ENCODE measurements at regions not wholly inside any gene's neighbourhood (a gene's known extent, or its start where the extent isn't known, plus 50 kb on each side); places are given as distances from the start of the nearest gene placed in this dataset.

DNA sequence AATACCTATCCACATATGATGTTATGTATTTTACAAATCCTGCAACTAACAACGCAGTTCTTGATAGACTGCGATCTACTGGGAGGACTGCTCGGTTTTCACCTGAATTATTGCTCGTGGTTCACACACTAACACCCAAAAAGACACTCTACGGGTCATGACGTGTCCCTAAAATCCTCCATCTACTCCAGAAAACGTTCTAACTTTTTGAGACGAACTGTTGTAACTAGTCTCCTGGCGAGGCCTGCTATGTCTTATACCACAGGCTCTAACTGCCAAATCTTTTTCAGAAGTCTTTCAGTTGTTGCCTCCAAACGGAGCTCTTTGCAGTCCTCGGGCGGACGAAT is 108.2 kb downstream of the KCNRG start:
- intact Hi-C loops (cut with micrococcal nuclease): loop anchor here (2.0 to 5.0 kb wide), 3 partner anchors 17 to 769 kb away; no protein-coding TSS in a partner anchor
- CTCF ChIA-PET: interaction anchor here (0.6 to 11.5 kb wide), 10 partner anchors 13 to 791 kb away, joined by 3 to 195 read pairs (median 12); partner anchors contain the start of gene TRIM13
- WGBS (ENCODE audit: insufficient coverage): 4% methylated on average over 13 of the region's 13 CpGs
- peaks cover 0 to 13% (median 0%) of the 10 kb centered on the region in 3 donors for H3K9me3 ChIP-seq (ENCODE audit: control extremely low read depth in 1 of 3, control insufficient read depth in 2 of 3, insufficient read depth in 1 of 3, low read length in 2 of 3)
- peak overlapping the region; percentile 45 for H2AFZ ChIP-seq (ENCODE audit: insufficient read depth, low read depth, low read length, poor library complexity, severe bottlenecking)
- H3K4me1 ChIP-seq (ENCODE audit: control insufficient read depth in 2 of 2, insufficient read depth in 2 of 2, low read length in 2 of 2): peaks cover 45 to 49% of the 10 kb centered on the region in 2 donors
- peak overlapping the region; percentile 73 to 98 for H3K27ac ChIP-seq (ENCODE audit: low read length in 2 of 2)
- H3K27ac Mint-ChIP-seq: peak overlapping the region; percentile 96
- H3K27me3 ChIP-seq (replicated peaks in 1 of 4; ENCODE audit: control extremely low read depth in 1 of 4, control insufficient read depth in 3 of 4, insufficient read depth in 4 of 4, low read length in 3 of 4): peaks cover 0 to 12% (median 6%) of the 10 kb centered on the region in 4 experiments
- H3K4me3 Mint-ChIP-seq: peak overlapping the region; percentile 91
- ATAC-seq (ENCODE audit: low read depth): peak; percentile 0
- H4K20me1 ChIP-seq (ENCODE audit: control insufficient read depth, insufficient read depth, low read length, poor library complexity, severe bottlenecking): peaks cover 16% of the 10 kb centered on the region
- TF ChIP-seq, protein P1, sequence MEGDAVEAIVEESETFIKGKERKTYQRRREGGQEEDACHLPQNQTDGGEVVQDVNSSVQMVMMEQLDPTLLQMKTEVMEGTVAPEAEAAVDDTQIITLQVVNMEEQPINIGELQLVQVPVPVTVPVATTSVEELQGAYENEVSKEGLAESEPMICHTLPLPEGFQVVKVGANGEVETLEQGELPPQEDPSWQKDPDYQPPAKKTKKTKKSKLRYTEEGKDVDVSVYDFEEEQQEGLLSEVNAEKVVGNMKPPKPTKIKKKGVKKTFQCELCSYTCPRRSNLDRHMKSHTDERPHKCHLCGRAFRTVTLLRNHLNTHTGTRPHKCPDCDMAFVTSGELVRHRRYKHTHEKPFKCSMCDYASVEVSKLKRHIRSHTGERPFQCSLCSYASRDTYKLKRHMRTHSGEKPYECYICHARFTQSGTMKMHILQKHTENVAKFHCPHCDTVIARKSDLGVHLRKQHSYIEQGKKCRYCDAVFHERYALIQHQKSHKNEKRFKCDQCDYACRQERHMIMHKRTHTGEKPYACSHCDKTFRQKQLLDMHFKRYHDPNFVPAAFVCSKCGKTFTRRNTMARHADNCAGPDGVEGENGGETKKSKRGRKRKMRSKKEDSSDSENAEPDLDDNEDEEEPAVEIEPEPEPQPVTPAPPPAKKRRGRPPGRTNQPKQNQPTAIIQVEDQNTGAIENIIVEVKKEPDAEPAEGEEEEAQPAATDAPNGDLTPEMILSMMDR (IDR thresholded peaks at IDR 0.05): no peak
- TF ChIP-seq EZH2 (IDR thresholded peaks at IDR 0.05; ENCODE audit: borderline replicate concordance, insufficient read depth, low read depth, low read length, poor library complexity, severe bottlenecking): no peak
- peak overlapping the region; percentile 85 for H3K4me2 ChIP-seq (replicated peaks; ENCODE audit: low read depth, low read length, poor library complexity, severe bottlenecking)
- H3K79me2 ChIP-seq (ENCODE audit: control insufficient read depth, insufficient read depth, low read length): peaks cover 72% of the 10 kb centered on the region
- peaks cover 61% of the 10 kb centered on the region for H3K4me1 Mint-ChIP-seq
- H3K9me3 Mint-ChIP-seq (ENCODE audit: insufficient read depth): no peaks in the 10 kb centered on the region
- POLR2A ChIA-PET: interaction anchor here (1.0 to 7.5 kb wide), 9 partner anchors 8 to 788 kb away, joined by 3 to 142 read pairs (median 8); partner anchors contain the start of genes RNASEH2B and TRIM13
- DNase-seq: no peak
- H3K9ac ChIP-seq (ENCODE audit: low read length): peak overlapping the region; percentile 81
- peaks cover 6% of the 10 kb centered on the region for H3K27me3 Mint-ChIP-seq
- peaks cover 4 to 8% of the 10 kb centered on the region in 2 experiments for H3K36me3 ChIP-seq (replicated peaks in 1 of 2; ENCODE audit: control extremely low read depth in 1 of 2, control insufficient read depth in 1 of 2, extremely low read depth in 1 of 2, insufficient read depth in 2 of 2, low read length in 1 of 2)
- peak overlapping the region; percentile 77 to 98 (median 98) for H3K4me3 ChIP-seq (ENCODE audit: control extremely low read depth in 1 of 5, extremely low read depth in 1 of 5, insufficient read depth in 1 of 5, low read depth in 2 of 5, low read length in 4 of 5)

DNA sequence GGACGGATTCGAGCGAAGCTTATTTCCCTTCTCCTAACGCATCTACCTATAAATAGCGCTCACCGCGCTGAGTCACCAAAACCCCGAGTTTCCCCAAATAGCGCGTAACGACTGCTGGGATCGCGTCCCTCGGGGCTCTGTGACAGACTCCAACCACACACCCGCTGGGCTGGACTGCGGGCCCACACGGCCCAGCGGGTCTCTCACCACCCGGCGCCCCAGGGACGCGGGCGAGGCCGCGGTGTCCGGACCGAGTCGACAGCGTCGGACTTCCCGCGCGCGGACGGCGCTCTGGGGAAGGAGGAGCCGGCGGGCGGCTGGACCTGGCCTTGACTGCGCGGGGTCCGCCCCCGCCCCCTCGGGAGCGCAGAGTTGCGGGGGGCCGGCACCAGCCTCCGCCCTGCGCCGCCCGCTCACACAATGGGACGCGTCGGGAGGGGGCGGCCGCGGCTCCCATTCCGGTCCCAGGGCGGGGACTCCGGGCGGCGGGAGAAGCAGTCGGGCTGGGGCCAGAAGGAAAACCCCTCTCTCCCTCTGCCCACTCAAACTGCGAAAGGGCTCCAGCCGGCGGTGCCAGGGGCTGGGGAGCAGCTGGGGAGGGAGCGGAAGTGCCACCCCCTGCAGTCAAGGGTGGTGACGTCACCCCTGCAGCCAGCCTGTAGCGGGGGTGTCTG is 108.8 kb downstream of the KCNRG start:
- under 1% methylated on average over 67 of the region's 69 CpGs for WGBS (ENCODE audit: insufficient coverage)
- TF ChIP-seq, protein P1 (IDR thresholded peaks at IDR 0.05): no peak
- no peak for TF ChIP-seq EZH2 (IDR thresholded peaks at IDR 0.05; ENCODE audit: borderline replicate concordance, insufficient read depth, low read depth, low read length, poor library complexity, severe bottlenecking)
- peaks cover 0 to 12% (median 6%) of the 10 kb centered on the region in 4 experiments for H3K27me3 ChIP-seq (replicated peaks in 1 of 4; ENCODE audit: control extremely low read depth in 1 of 4, control insufficient read depth in 3 of 4, insufficient read depth in 4 of 4, low read length in 3 of 4)
- Mint-ChIP-seq H3K27me3 (peaks cover 7% of the 10 kb centered on the region), H3K9me3 (ENCODE audit: insufficient read depth) (no peaks in the 10 kb centered on the region), H3K4me3 (peak overlapping the region; percentile 92), H3K4me1 (peaks cover 64% of the 10 kb centered on the region), H3K27ac (peak overlapping the region; percentile 96)
- ChIA-PET POLR2A (interaction anchor here (0.6 to 7.5 kb wide), 25 partner anchors 9 to 791 kb away, joined by 3 to 142 read pairs (median 5); partner anchors contain the start of genes RNASEH2B, SPRYD7 and TRIM13), CTCF (interaction anchor here (0.6 to 11.5 kb wide), 17 partner anchors 13 to 793 kb away, joined by 3 to 195 read pairs (median 5); partner anchors contain the start of gene TRIM13)
- peaks cover 4 to 8% of the 10 kb centered on the region in 2 experiments for H3K36me3 ChIP-seq (replicated peaks in 1 of 2; ENCODE audit: control extremely low read depth in 1 of 2, control insufficient read depth in 1 of 2, extremely low read depth in 1 of 2, insufficient read depth in 2 of 2, low read length in 1 of 2)
- DNase-seq (peak; percentile 84), ATAC-seq (ENCODE audit: low read depth) (peak; percentile 62)
- H3K4me3 ChIP-seq (ENCODE audit: control extremely low read depth in 1 of 5, extremely low read depth in 1 of 5, insufficient read depth in 1 of 5, low read depth in 2 of 5, low read length in 4 of 5): peak overlapping the region; percentile 77 to 98 (median 98)
- H3K4me1 ChIP-seq (ENCODE audit: control insufficient read depth in 2 of 2, insufficient read depth in 2 of 2, low read length in 2 of 2): peaks cover 50 to 54% of the 10 kb centered on the region in 2 donors
- peak overlapping the region; percentile 45 for H2AFZ ChIP-seq (ENCODE audit: insufficient read depth, low read depth, low read length, poor library complexity, severe bottlenecking)
- peak overlapping the region; percentile 73 to 98 for H3K27ac ChIP-seq (ENCODE audit: low read length in 2 of 2)
- intact Hi-C loops (cut with micrococcal nuclease): loop anchor here (1.0 to 5.0 kb wide), 6 partner anchors 17 to 768 kb away; partner anchors contain the start of genes SPRYD7 and TRIM13
- peak overlapping the region; percentile 85 for H3K4me2 ChIP-seq (replicated peaks; ENCODE audit: low read depth, low read length, poor library complexity, severe bottlenecking)
- peaks cover 0 to 13% (median 0%) of the 10 kb centered on the region in 3 donors for H3K9me3 ChIP-seq (ENCODE audit: control extremely low read depth in 1 of 3, control insufficient read depth in 2 of 3, insufficient read depth in 1 of 3, low read length in 2 of 3)
- H4K20me1 ChIP-seq (ENCODE audit: control insufficient read depth, insufficient read depth, low read length, poor library complexity, severe bottlenecking): peaks cover 16% of the 10 kb centered on the region
- H3K79me2 ChIP-seq (ENCODE audit: control insufficient read depth, insufficient read depth, low read length): peaks cover 67% of the 10 kb centered on the region
- H3K9ac ChIP-seq (ENCODE audit: low read length): peak overlapping the region; percentile 81
